Body of pancreas (tissue), 4 donors: ENCODE measurements at regions not wholly inside any gene's neighbourhood (a gene's known extent, or its start where the extent isn't known, plus 50 kb on each side); places are given as distances from the start of the nearest gene placed in this dataset.

Experiments used
- ATAC-seq: fragments of 150-250 bp; one replicate; pipeline ENCODE4 v1.9.1; 2016
- DNase-seq, 4 donors: peaks; one replicate each; pipeline ENCODE4 v3.0.0-alpha.2; 2019
- H3K27ac ChIP-seq, 4 donors: fragments of 200-600 bp; sonication (generic); 1 replicate in 3 of 4; 2 replicates in 1 of 4; pipeline versions ENCODE4 v1.5.1 to v1.6.1; 2016 to 2019; ENCODE audit warnings: mild to moderate bottlenecking in 1 of 4, mixed read lengths in 1 of 4, moderate library complexity in 1 of 4
- H3K27me3 ChIP-seq, 2 donors: fragments of 200-600 bp; sonication (generic); one replicate each; pipeline ENCODE4 v1.6.0; 2016; ENCODE audit warnings: mild to moderate bottlenecking in 1 of 2
- H3K36me3 ChIP-seq, 2 donors: fragments of 200-600 bp; sonication (generic); replicated peaks in 1 of 2; 2 replicates each; pipeline ENCODE4 v1.5.1; 2016; ENCODE audit warnings: low read depth in 2 of 2; ENCODE audit not compliant: insufficient read depth in 1 of 2
- H3K4me1 ChIP-seq: fragments of 200-600 bp; sonication (generic); one replicate; pipeline ENCODE4 v1.6.0; 2016
- H3K4me3 ChIP-seq, 2 donors: fragments of 200-600 bp; sonication (generic); 1 replicate in 1 of 2; 2 replicates in 1 of 2; pipeline ENCODE4 v1.5.1; 2016 to 2019
- H3K9me3 ChIP-seq, 3 donors: fragments of 200-600 bp; sonication (generic); 1 replicate in 2 of 3; 2 replicates in 1 of 3; pipeline ENCODE4 v1.5.1; 2016
- CTCF ChIP-seq, 7 experiments: fragments of 450-650 bp in 4 of 7; fragments of 200-600 bp in 3 of 7; sonication (generic) in 3 of 7; IDR thresholded peaks; one replicate each; pipeline ENCODE4 v1.5.1; 2016 to 2019; ENCODE audit warnings: antibody characterized with exemption in 7 of 7
- POLR2A ChIP-seq, 3 donors: fragments of 450-650 bp; IDR thresholded peaks; one replicate each; pipeline ENCODE4 v1.6.1; 2016; ENCODE audit warnings: antibody characterized with exemption in 3 of 3, mild to moderate bottlenecking in 2 of 3
- WGBS, 2 donors: methylation state at CpG; one replicate each; pipeline ENCODE4 v1.1.5; 2017; 5-methylcytosine and 5-hydroxymethylcytosine counted together
- intact Hi-C: fragments of 100-400 bp; cut with DNase I; formaldehyde crosslinking; loops from one replicate; pipeline ENCODE4 v1.15.1; 2023

DNA sequence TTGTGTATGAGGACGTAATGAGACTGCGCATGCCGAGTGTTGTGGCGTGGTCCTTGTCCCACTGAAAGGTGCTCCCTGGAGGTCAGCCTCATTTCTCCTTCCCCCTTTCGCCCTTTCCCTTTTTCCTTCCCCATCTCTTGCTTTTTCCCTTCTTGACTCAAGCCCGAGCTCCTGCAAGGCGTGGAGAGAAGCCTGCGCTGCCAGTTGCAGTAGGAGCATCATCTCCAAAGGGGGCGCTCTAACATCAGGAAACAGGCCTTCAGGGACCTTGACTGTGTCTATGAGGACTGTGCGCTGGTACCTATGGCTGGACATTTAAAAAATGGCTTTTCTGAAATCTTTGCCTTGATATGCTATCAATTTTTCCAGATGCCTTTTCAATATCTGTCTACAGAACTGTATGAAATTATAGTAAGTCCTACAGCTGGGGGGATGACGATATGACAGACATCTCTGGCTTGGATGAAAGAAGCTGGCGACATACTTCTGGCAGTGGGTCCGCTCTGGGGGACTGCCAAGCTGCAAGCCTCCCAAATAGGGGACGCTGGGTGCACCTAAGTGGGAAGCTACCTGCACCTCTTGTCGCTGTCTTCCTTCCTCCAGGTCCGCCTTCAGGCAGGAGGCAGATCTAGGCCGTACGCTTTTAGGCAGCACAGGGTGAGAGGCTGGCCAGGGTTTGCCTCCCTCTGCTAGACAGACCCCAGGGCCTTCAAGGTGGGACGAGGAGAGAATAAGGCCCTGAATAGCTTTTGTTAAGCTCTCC lies 96.5 kb downstream of the NXPE2 start:
- no peak for ATAC-seq

DNA sequence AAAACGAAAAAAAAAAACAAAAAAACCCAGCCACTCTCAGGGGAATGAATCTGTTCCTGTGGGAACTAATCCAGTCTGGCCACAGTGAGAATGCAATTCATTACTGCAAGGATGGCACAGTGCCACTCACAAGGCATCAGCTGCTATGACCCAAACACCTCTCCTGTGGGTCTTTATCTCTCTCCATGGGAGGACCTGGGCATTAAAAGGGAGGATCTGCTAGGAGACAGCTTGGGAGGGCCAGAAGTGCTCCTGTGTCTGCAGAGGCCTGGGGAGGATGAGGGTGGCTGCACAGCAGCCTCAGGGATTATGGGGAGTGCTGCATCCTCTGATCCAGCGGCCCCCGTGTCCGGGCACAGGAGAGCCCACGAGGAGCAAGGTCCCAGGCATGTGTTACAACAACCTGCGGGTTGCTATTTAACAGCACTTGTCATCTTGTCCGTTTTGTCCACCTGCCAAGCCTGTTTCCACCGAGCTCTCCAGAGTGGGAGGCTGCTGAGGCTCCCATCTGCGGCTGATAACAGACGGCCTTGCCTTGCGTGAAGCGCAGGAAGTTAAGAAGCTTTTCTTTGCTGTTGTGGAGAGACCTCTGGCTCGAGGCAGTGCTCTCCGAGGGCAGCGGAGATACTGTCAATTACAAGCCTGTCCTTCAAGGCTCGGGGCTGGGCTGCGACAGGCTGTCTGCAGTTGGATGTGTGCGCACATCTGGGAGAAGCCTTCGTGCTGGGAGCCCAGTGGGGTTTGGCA lies 97.7 kb downstream of the NXPE2 start:
- intact Hi-C loops: no loop called here
- TF ChIP-seq CTCF (IDR thresholded peaks at IDR 0.05) (no peak), POLR2A (IDR thresholded peaks at IDR 0.05) (no peak)
- Histone ChIP-seq H3K27ac (no peak overlapping the region), H3K27me3 (no peaks in the 10 kb centered on the region), H3K36me3 (no peaks in the 10 kb centered on the region), H3K4me1 (no peaks in the 10 kb centered on the region), H3K9me3 (no peaks in the 10 kb centered on the region), H3K4me3 (no peak overlapping the region)
- no peak for DNase-seq
- WGBS, 2 donors: 31 to 36% methylated on average over 13 to 19 of the region's 19 CpGs
- ATAC-seq: no peak

More for the DNA sequence above, 96.5 kb downstream of the NXPE2 start:
- H3K9me3 ChIP-seq: no peaks in the 10 kb centered on the region
- DNase-seq: peak in 2 of 4 donors; percentile 12 to 16
- H3K4me3 ChIP-seq: no peak overlapping the region
- H3K36me3 ChIP-seq: no peaks in the 10 kb centered on the region
- TF ChIP-seq CTCF (IDR thresholded peaks at IDR 0.05) (peak in 6 of 7 experiments; percentile 13 to 41 (median 31)), POLR2A (IDR thresholded peaks at IDR 0.05) (no peak)
- H3K27me3 ChIP-seq: no peaks in the 10 kb centered on the region
- intact Hi-C loops: no loop called here
- no peak overlapping the region for H3K27ac ChIP-seq
- 43 to 48% methylated on average over 18 to 19 of the region's 19 CpGs for WGBS, 2 donors
- H3K4me1 ChIP-seq: no peaks in the 10 kb centered on the region

DNA sequence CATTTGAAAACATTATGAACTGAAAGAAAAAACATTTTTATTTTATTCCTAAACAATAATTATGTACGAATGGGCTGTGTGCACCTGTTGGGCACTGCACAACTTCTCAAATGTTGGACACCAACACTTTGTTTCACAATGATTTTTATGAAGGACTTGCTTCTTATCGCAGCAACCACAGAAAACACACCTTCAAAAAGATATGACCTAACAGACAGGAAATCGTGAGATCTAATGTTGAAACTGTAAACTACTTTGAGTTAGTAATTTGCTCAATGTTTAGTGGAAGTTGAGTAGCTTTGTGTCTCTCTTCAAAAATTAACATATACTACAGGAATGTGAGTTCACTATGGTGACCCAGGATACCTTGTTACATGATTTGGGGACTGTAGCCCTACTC lies 98.6 kb downstream of the NXPE2 start:
- intact Hi-C loops: no loop called here
- Histone ChIP-seq H3K9me3 (no peaks in the 10 kb centered on the region), H3K36me3 (no peaks in the 10 kb centered on the region), H3K4me1 (no peaks in the 10 kb centered on the region), H3K4me3 (no peak overlapping the region), H3K27me3 (no peaks in the 10 kb centered on the region), H3K27ac (no peak overlapping the region)
- 49 to 57% methylated on average over 3 of the region's 3 CpGs for WGBS, 2 donors
- TF ChIP-seq POLR2A (IDR thresholded peaks at IDR 0.05): no peak
- no peak for TF ChIP-seq CTCF (IDR thresholded peaks at IDR 0.05)
- no peak for DNase-seq
- no peak for ATAC-seq

DNA sequence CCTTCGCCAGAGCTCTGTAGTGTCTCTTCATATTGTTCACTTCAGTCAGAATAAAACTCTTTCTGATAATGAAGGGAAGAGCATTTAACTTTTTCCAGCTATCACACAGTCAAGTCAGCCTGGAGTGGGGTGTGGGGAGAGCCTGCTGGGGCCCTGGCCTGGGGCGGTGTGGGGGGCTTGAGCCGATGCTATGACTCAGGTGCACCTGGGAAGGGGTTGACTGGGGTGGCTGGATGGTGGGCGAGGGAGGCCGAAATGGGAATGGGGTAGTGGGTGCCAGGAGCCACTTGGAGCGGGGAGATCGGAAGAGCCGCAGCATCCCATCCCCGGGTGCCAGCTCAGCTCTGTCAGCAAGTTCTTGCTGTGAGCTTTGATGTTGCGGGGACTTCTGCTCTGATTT lies 100.9 kb downstream of the NXPE2 start:
- ATAC-seq: no peak
- intact Hi-C loops: no loop called here

More for the DNA sequence above, 100.9 kb downstream of the NXPE2 start:
- 83 to 90% methylated on average over 10 of the region's 10 CpGs for WGBS, 2 donors
- TF ChIP-seq CTCF (IDR thresholded peaks at IDR 0.05) (no peak), POLR2A (IDR thresholded peaks at IDR 0.05) (no peak)
- Histone ChIP-seq H3K36me3 (no peaks in the 10 kb centered on the region), H3K9me3 (no peaks in the 10 kb centered on the region), H3K27ac (no peak overlapping the region), H3K27me3 (no peaks in the 10 kb centered on the region), H3K4me3 (no peak overlapping the region), H3K4me1 (no peaks in the 10 kb centered on the region)
- DNase-seq: no peak
